Left colon (tissue), 2 donors: ENCODE measurements at regions not wholly inside any gene's neighbourhood (a gene's known extent, or its start where the extent isn't known, plus 50 kb on each side); places are given as distances from the start of the nearest gene placed in this dataset.

Source experiments
- ATAC-seq: fragments of 200-7000 bp; cut with Tn5 transposase; one replicate; pipeline ENCODE4 v1.9.1; 2020; ENCODE audit warnings: mild to moderate bottlenecking, moderate library complexity
- DNase-seq, 2 donors: peaks; one replicate each; pipeline ENCODE4 v3.0.0-alpha.2; 2020
- intact Hi-C, 2 donors: fragments of 100-400 bp; cut with DNase I in 1 of 2; cut with micrococcal nuclease in 1 of 2; formaldehyde crosslinking; loops; one replicate each; pipeline versions ENCODE4 v1.11.2 to v1.14.0; 2022; cut with DNase I, micrococcal nuclease
- donor health status: DM: no; HTN: no; CAD: no.
- donor health status: DM: yes; HTN: yes; CAD: no.

- no peak for ATAC-seq
- intact Hi-C loops, result no loop called here
- DNase-seq, result no peak
Measured at GRCh38 chr13:65103351-65103750, 2126.8 kb downstream of the PCDH9 start.

GRCh38 chr13:65095161-65096082 lies 2134.7 kb downstream of the PCDH9 start:
- no peak for ATAC-seq
- intact Hi-C loops, result no loop called here
- no peak for DNase-seq

- DNase-seq (no peak), ATAC-seq (no peak)
- intact Hi-C loops, result no loop called here
Measured at GRCh38 chr13:65093357-65093756, 2136.8 kb downstream of the PCDH9 start.

GRCh38 chr13:65091031-65091430 lies 2139.1 kb downstream of the PCDH9 start:
- intact Hi-C loops, result no loop called here
- ATAC-seq (no peak), DNase-seq (no peak)

GRCh38 chr13:65090186-65090585 lies 2139.9 kb downstream of the PCDH9 start:
- ATAC-seq (no peak), DNase-seq (no peak)
- intact Hi-C loops, result no loop called here

GRCh38 chr13:65088906-65089305 lies 2141.2 kb downstream of the PCDH9 start:
- intact Hi-C loops, result no loop called here
- DNase-seq (no peak), ATAC-seq (no peak)

GRCh38 chr13:65085977-65086376 lies 2144.2 kb downstream of the PCDH9 start:
- intact Hi-C loops, result no loop called here
- ATAC-seq, result no peak
- no peak for DNase-seq

GRCh38 chr13:65074248-65074647 lies 2155.9 kb downstream of the PCDH9 start:
- DNase-seq, result no peak
- ATAC-seq, result no peak
- intact Hi-C loops, result no loop called here

GRCh38 chr13:65064967-65065366 lies 2165.2 kb downstream of the PCDH9 start:
- DNase-seq, result no peak
- no peak for ATAC-seq
- intact Hi-C loops, result no loop called here

- ATAC-seq, result no peak
Measured at GRCh38 chr13:65063753-65064152, 2166.4 kb downstream of the PCDH9 start.

GRCh38 chr13:65057986-65058385 lies 2172.2 kb downstream of the PCDH9 start:
- intact Hi-C loops, result no loop called here
- ATAC-seq (no peak), DNase-seq (no peak)

More at GRCh38 chr13:65063753-65064152, 2166.4 kb downstream of the PCDH9 start:
- intact Hi-C loops, result no loop called here
- DNase-seq, result no peak

GRCh38 chr13:65054277-65054676 lies 2175.9 kb downstream of the PCDH9 start:
- intact Hi-C loops, result no loop called here
- ATAC-seq (no peak), DNase-seq (no peak)

GRCh38 chr13:65036999-65037398 lies 2193.1 kb downstream of the PCDH9 start:
- ATAC-seq (no peak), DNase-seq (no peak)
- intact Hi-C loops, result no loop called here

- intact Hi-C loops, result no loop called here
- DNase-seq, result no peak
- ATAC-seq, result no peak
Measured at GRCh38 chr13:65035302-65035701, 2194.8 kb downstream of the PCDH9 start.

GRCh38 chr13:65034266-65034665 lies 2195.9 kb downstream of the PCDH9 start:
- ATAC-seq (no peak), DNase-seq (no peak)
- intact Hi-C loops, result no loop called here

GRCh38 chr13:65032825-65033224 lies 2197.3 kb downstream of the PCDH9 start:
- ATAC-seq, result no peak
- intact Hi-C loops, result no loop called here
- no peak for DNase-seq

- intact Hi-C loops, result no loop called here
- DNase-seq, result no peak
- no peak for ATAC-seq
Measured at GRCh38 chr13:65028101-65028500, 2202.0 kb downstream of the PCDH9 start.

GRCh38 chr13:65026505-65026904 lies 2203.6 kb downstream of the PCDH9 start:
- intact Hi-C loops, result no loop called here
- ATAC-seq (no peak), DNase-seq (no peak)

- intact Hi-C loops, result no loop called here
- ATAC-seq, result no peak
- DNase-seq, result no peak
Measured at GRCh38 chr13:65011378-65011777, 2218.8 kb downstream of the PCDH9 start.

- no peak for ATAC-seq
- intact Hi-C loops, result no loop called here
Measured at GRCh38 chr13:64997438-64997837, 2232.7 kb downstream of the PCDH9 start.

More at GRCh38 chr13:64997438-64997837, 2232.7 kb downstream of the PCDH9 start:
- DNase-seq, result no peak
